ENCODE measurements at regions not wholly inside any gene's neighbourhood (a gene's known extent, or its start where the extent isn't known, plus 50 kb on each side); places are given as distances from the start of the nearest gene placed in this dataset.
"Not testable (repeated sequence)": the region's sequence is repeated elsewhere in the genome, so short reads cannot be mapped to it uniquely, and the experiment has no call there.

- no peaks in the 10 kb centered on the region for H3K4me1 ChIP-seq
- no peaks in the 10 kb centered on the region for H3K27me3 ChIP-seq (replicated peaks in 1 of 7)
- TF ChIP-seq CTCF (IDR thresholded peaks at IDR 0.05 in 8 of 11, conservative IDR thresholded peaks at IDR 0.05 in 3 of 11) (no peak), POLR2A (IDR thresholded peaks at IDR 0.05) (no peak), POLR2AphosphoS5 (IDR thresholded peaks at IDR 0.05) (no peak)
- intact Hi-C loops (cut with DNase I; ENCODE audit: low total_unique reads), result no loop called here
- no peak overlapping the region for H3K4me3 ChIP-seq
- H3K27ac ChIP-seq, result no peak overlapping the region
- H3K36me3 ChIP-seq, result no peaks in the 10 kb centered on the region
- no peak for DNase-seq
- WGBS, 5 donors, result 70 to 87% (median 79%) methylated on average over 2 of the region's 2 CpGs
- H3K9me3 ChIP-seq, result peaks cover 0 to 15% (median 0%) of the 10 kb centered on the region in 8 donors
These were observed 239.0 kb upstream of the KCNN2 start for GRCh38 chr5:114122852-114123251.

DNA sequence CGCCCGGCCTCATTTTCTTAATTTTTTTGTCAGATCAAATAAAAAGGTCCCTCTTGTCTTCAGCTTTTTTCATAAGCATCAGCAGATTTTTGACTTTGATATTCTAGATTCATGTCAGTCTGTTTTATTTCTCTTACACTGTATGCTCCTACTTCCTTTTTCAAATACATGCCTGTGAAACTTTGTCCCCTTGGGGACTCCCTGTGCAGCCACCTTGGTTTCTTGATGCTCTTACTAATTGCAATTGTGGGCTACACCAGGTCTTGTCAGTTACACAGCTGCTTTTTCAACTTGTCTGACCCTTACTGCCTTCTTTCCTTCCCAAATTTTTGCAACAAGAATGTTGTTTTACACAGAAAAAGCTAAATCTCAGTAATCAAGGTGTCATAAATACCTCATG, 238.2 kb upstream of the KCNN2 start:
- Histone ChIP-seq H3K27me3 (replicated peaks in 1 of 7) (no peaks in the 10 kb centered on the region), H3K9me3 (peaks cover 0 to 15% (median 0%) of the 10 kb centered on the region in 8 donors), H3K27ac (no peak overlapping the region), H3K4me3 (no peak overlapping the region), H3K36me3 (no peaks in the 10 kb centered on the region), H3K4me1 (no peaks in the 10 kb centered on the region)
- TF ChIP-seq POLR2A (IDR thresholded peaks at IDR 0.05) (no peak), POLR2AphosphoS5 (IDR thresholded peaks at IDR 0.05) (no peak), CTCF (IDR thresholded peaks at IDR 0.05 in 8 of 11, conservative IDR thresholded peaks at IDR 0.05 in 3 of 11) (no peak)
- intact Hi-C loops (cut with DNase I; ENCODE audit: low total_unique reads), result no loop called here
- DNase-seq, result no peak
- 90 to 100% (median 98%) methylated on average over 2 of the region's 2 CpGs for WGBS, 5 donors

- Histone ChIP-seq H3K36me3 (no peaks in the 10 kb centered on the region), H3K27me3 (replicated peaks in 1 of 7) (no peaks in the 10 kb centered on the region), H3K9me3 (peaks cover 0 to 46% (median 31%) of the 10 kb centered on the region in 8 donors), H3K4me3 (no peak overlapping the region), H3K4me1 (no peaks in the 10 kb centered on the region), H3K27ac (no peak overlapping the region)
- intact Hi-C loops (cut with DNase I; ENCODE audit: low total_unique reads), result no loop called here
- WGBS, 5 donors, result 82 to 89% (median 84%) methylated on average over 3 of the region's 3 CpGs
- no peak for TF ChIP-seq POLR2A (IDR thresholded peaks at IDR 0.05)
- TF ChIP-seq POLR2AphosphoS5 (IDR thresholded peaks at IDR 0.05), result no peak
- TF ChIP-seq CTCF (IDR thresholded peaks at IDR 0.05 in 8 of 11, conservative IDR thresholded peaks at IDR 0.05 in 3 of 11), result no peak
- no peak for DNase-seq
These were observed 215.5 kb upstream of the KCNN2 start for GRCh38 chr5:114146398-114146797.

GRCh38 chr5:114148253-114148652, 213.6 kb upstream of the KCNN2 start:
- no peaks in the 10 kb centered on the region for H3K36me3 ChIP-seq
- intact Hi-C loops (cut with DNase I; ENCODE audit: low total_unique reads), result no loop called here
- no peak overlapping the region for H3K4me3 ChIP-seq
- no peak for DNase-seq
- H3K27ac ChIP-seq, result no peak overlapping the region
- WGBS, 5 donors, result 69 to 90% (median 78%) methylated on average over 3 of the region's 3 CpGs
- TF ChIP-seq CTCF (IDR thresholded peaks at IDR 0.05 in 8 of 11, conservative IDR thresholded peaks at IDR 0.05 in 3 of 11) (no peak), POLR2AphosphoS5 (IDR thresholded peaks at IDR 0.05) (no peak), POLR2A (IDR thresholded peaks at IDR 0.05) (no peak)
- peaks cover 0 to 43% (median 32%) of the 10 kb centered on the region in 8 donors for H3K9me3 ChIP-seq
- no peaks in the 10 kb centered on the region for H3K4me1 ChIP-seq
- H3K27me3 ChIP-seq (replicated peaks in 1 of 7), result no peaks in the 10 kb centered on the region

GRCh38 chr5:114148728-114149127, 213.1 kb upstream of the KCNN2 start:
- H3K27me3 ChIP-seq (replicated peaks in 1 of 7); H3K36me3 ChIP-seq; DNase-seq; H3K27ac ChIP-seq; H3K4me3 ChIP-seq; intact Hi-C loops (cut with DNase I; ENCODE audit: low total_unique reads); H3K4me1 ChIP-seq: not testable (repeated sequence)
- WGBS, 5 donors, result 58 to 73% (median 68%) methylated on average over 3 of the region's 3 CpGs
- peaks cover 0 to 40% (median 32%) of the 10 kb centered on the region in 8 donors for H3K9me3 ChIP-seq
